GM21515 (cell line): ENCODE measurements at regions not wholly inside any gene's neighbourhood (a gene's known extent, or its start where the extent isn't known, plus 50 kb on each side); places are given as distances from the start of the nearest gene placed in this dataset.

Experiments used
- ATAC-seq: cut with Tn5 transposase; IDR thresholded peaks from one replicate; pipeline ENCODE4 v1.9.1; 2021; ENCODE audit not compliant: unreplicated experiment

GRCh38 chr9:30661925-30662324 is 1722.5 kb upstream of the ACO1 start:
- no peak for ATAC-seq

DNA sequence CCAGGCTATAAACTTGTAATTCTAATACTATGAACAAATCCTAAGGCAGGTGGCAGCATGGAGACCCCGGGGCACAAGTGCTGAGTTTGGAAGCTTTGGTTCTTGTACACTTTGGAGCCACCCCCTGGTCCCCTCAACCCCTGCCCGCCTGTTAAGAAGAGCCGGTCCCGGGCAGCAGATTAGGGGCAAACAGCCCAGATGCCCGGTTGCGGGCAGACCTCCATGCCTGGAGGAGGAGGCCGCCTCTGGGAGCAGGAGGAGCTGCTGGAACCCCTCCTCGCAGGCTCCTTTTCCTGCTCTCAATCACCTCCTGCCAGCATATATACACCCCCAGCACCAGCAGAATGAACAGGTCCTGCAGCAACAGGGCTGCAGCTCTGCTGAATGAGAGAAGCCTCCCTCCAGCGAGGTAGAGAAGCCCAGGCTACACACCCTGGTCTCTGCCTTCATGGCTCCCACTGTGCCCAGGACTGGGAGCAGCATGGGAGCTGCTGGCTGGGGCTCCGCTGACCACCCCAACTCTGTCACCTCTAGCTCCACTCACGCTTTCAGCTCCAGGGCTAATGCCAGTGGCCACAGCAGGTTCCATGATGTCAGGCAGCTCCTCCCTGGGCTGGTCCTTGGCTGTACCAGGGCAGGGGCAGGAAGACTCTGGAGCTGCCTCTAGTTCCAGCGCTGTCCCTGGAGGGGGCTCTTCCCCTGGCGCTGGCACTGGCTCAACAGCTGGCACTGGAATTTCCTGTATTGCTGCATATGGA is 1713.5 kb upstream of the ACO1 start:
- no peak for ATAC-seq

- ATAC-seq = no peak
Measured at GRCh38 chr9:30673132-30673531, 1711.3 kb upstream of the ACO1 start.

GRCh38 chr9:30676651-30677050 is 1707.8 kb upstream of the ACO1 start:
- no peak for ATAC-seq

DNA sequence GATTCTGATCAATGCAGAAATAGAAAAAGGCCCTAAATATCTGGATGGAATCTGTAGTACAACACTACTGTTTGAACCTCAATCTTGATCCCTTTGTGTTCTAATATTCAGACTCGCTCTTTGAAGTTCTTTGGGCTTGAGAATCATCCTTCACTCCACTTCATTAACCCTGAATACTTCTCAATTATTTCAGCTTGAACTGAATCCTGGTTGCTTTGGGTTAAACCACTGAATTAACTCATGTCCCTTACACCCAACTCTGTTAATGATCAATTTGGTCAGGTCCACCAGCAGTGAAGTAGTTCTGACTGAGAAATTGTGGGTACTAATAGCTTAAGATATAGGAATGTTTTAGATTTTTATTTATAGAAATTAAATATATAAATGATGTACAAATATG is 1707.2 kb upstream of the ACO1 start:
- no peak for ATAC-seq

- no peak for ATAC-seq
Measured at GRCh38 chr9:30688801-30689200, 1695.6 kb upstream of the ACO1 start.

- ATAC-seq = no peak
Measured at GRCh38 chr9:30697958-30698357, 1686.5 kb upstream of the ACO1 start.

GRCh38 chr9:30711591-30711990 is 1672.9 kb upstream of the ACO1 start:
- ATAC-seq = no peak

GRCh38 chr9:30713243-30713642 is 1671.2 kb upstream of the ACO1 start:
- no peak for ATAC-seq

GRCh38 chr9:30714389-30714788 is 1670.1 kb upstream of the ACO1 start:
- no peak for ATAC-seq

- ATAC-seq = no peak
Measured at GRCh38 chr9:30718483-30718882, 1666.0 kb upstream of the ACO1 start.

DNA sequence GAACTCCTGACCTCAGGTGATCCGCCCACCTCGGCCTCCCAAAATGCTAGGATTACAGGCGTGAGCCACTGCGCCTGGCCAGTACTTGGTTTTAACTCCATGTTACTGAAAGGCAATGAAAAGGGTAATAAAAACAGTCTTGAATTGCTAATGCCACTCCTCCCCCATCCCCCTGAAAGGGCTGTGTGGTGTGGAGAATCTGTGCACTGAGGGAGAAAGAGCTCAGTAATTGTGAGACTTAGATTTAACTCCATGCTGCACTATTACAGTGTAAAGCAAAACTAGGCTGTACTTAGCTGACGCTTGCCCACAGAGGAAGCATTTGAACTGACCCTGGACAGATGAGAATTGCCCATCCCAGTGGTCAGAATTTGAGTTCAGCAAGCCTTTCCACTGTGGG is 1662.4 kb upstream of the ACO1 start:
- no peak for ATAC-seq

DNA sequence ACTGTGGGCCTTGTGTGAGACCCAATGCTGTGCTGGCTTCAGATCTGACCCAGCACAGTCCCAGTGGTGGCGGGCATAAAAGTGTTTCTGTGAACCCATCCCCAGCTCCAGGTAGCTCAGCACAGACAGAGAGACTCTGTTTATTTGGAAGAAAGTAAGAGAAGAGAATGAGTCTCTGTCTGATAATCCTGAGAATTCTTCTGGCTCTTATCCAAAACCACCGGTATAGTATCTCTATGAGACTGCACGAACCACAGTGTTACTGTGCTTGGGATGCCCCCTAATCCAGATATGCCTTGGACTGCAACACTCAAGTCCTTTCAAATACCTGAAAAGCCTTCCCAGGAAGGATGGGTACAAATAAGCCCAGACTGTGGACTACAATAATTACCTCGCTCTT is 1660.8 kb upstream of the ACO1 start:
- ATAC-seq = no peak

DNA sequence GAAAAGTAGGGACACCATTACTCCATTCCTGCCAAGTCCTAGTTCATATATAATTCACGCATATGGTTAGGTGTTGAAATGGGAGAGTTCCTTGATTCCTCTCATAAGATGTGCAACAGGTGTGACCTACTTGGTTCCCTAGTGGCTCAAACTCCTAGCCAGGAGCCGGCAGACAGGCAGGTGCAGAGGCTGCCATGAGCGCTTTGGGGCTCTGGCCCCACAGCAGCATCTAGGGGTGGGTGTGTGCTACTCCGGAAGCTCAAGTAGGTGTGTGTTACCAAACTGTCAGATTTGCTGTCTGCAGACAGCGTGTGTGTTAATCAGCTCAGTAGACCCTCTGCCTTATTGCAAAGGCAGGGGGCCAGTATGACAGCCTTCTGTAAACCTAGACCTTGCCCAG is 1652.4 kb upstream of the ACO1 start:
- ATAC-seq = no peak

GRCh38 chr9:30744871-30745270 is 1639.6 kb upstream of the ACO1 start:
- ATAC-seq = no peak

DNA sequence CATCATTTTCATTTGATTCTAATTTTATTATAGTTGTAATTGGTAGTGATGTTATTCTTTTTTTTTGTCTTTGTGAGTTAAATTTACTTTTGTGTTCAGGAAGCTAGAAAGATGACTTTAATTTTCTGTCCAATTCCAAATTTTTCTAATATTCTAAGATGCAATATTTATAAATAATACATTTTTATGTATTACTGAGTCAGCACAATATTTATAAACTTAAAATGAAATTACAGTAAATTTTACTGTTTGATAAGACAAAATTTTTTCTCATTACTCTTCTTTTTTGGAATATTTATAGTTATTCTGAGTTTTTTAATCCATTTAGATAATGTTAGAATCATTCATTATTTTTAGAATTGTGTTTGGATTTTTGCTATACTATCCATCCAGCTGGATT is 1637.9 kb upstream of the ACO1 start:
- ATAC-seq = no peak

- ATAC-seq = no peak
Measured at GRCh38 chr9:30757723-30758122, 1626.7 kb upstream of the ACO1 start.

GRCh38 chr9:30758726-30759446 is 1625.6 kb upstream of the ACO1 start:
- no peak for ATAC-seq

DNA sequence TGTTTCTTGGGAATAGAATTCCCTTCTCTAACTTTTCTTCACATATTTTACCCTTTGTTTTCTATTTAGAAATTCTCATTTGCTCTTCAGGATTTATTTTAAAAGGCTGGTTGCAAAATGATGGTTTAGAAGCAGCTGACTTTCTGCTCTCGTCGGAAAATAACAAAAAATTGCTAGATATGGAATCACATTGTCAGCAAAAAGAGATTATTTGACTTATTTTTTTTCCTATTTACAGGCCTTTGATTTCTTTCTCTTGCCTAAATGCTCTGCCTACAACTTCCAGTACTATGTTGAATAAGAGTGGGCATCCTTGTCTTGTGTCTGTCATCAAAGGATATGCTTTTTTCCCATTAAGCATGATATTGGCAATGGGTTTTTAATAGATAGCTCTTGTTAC is 1619.1 kb upstream of the ACO1 start:
- no peak for ATAC-seq

GRCh38 chr9:30771163-30771708 is 1613.2 kb upstream of the ACO1 start:
- no peak for ATAC-seq

GRCh38 chr9:30771760-30772159 is 1612.7 kb upstream of the ACO1 start:
- ATAC-seq = no peak

DNA sequence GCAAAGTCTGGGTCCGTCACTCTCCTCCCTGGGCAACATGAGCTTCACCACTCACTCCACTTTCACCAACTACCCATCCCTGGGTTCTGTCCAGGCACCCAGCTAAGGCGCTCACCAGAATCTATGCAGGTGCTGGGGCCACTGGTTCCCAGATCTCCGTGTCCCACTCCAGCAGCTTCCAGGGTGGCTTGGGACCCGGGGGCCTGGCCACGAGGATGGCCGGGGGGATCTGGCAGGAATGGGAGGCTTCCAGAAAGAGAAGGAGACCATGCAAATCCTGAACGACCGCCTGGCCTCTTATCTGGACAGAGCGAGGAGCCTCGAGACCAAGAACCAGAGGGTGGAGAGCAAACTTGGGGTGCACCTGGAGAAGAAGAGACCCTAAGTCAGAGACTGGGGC is 1611.0 kb upstream of the ACO1 start:
- no peak for ATAC-seq
